ENCODE measurements at regions not wholly inside any gene's neighbourhood (a gene's known extent, or its start where the extent isn't known, plus 50 kb on each side); places are given as distances from the start of the nearest gene placed in this dataset.

- ChIA-PET POLR2A (no interaction called here), CTCF (ENCODE audit: low intra/inter-chr PET ratio) (no interaction called here)
- H3K36me3 ChIP-seq (ENCODE audit: control insufficient read depth, insufficient read depth, low read length): no peaks in the 10 kb centered on the region
- H3K27me3 ChIP-seq (ENCODE audit: control insufficient read depth in 2 of 2, insufficient read depth in 2 of 2, low read length in 2 of 2): peaks cover 3 to 21% of the 10 kb centered on the region in 2 experiments; a peak in 4 of 5 replicates
- DNase-seq (ENCODE audit: extremely low read depth in 1 of 4, low spot score in 3 of 4) (no peak), FAIRE-seq (no peak), ATAC-seq (no peak)
- no peak overlapping the region for H3K9ac ChIP-seq (ENCODE audit: insufficient read depth in 1 of 2, low read depth in 2 of 2, low read length in 2 of 2)
- in situ Hi-C loops (cut with MboI): loop anchor here (25.0 kb wide), 1 partner anchor 319 kb away; the partner anchor contains the start of gene RNF38
- H4K20me1 ChIP-seq (replicated peaks; ENCODE audit: control insufficient read depth, insufficient read depth, low read length): no peaks in the 10 kb centered on the region
- H3K4me1 ChIP-seq (replicated peaks in 1 of 2; ENCODE audit: control insufficient read depth in 2 of 2, insufficient read depth in 2 of 2, low read length in 2 of 2): no peaks in the 10 kb centered on the region
- H3K4me2 ChIP-seq (ENCODE audit: insufficient read depth, low read length): no peak overlapping the region
- intact Hi-C loops (cut with micrococcal nuclease): no loop called here
- no peak overlapping the region for H3K27ac ChIP-seq (ENCODE audit: extremely low read depth, low read depth, low read length)
- H3K4me3 ChIP-seq: no peak overlapping the region
- H3K79me2 ChIP-seq (ENCODE audit: control insufficient read depth, insufficient read depth, low read length): no peaks in the 10 kb centered on the region
- no peaks in the 10 kb centered on the region for H3K9me1 ChIP-seq (ENCODE audit: control insufficient read depth, insufficient read depth, low read length)
- no peak overlapping the region for H2AFZ ChIP-seq (ENCODE audit: low read depth, low read length)
- no peaks in the 10 kb centered on the region for H3K9me3 ChIP-seq (replicated peaks; ENCODE audit: control insufficient read depth, insufficient read depth, low read depth, low read length)
- BruUV-seq (replicated peaks): no TSS peak
- WGBS (ENCODE audit: insufficient coverage, low coverage, missing lambda C conversion rate): 4% methylated on average over 10 of the region's 10 CpGs
- no peak for TF ChIP-seq CTCFL (IDR thresholded peaks at IDR 0.05; ENCODE audit: borderline replicate concordance, insufficient read depth, low read depth, low read length, poor library complexity, severe bottlenecking)
These were observed 158.6 kb downstream of the MELK start for GRCh38 chr9:36731068-36731956.

All from K562 (cell line).